ENCODE measurements at regions not wholly inside any gene's neighbourhood (a gene's known extent, or its start where the extent isn't known, plus 50 kb on each side); places are given as distances from the start of the nearest gene placed in this dataset.

GRCh38 chr6:140782941-140783340 is 1349.8 kb upstream of the GJE1 start:
- no peaks in the 10 kb centered on the region for H3K36me3 ChIP-seq (ENCODE audit: insufficient read depth, insufficient read length, low read length)
- H3K4me3 ChIP-seq (ENCODE audit: insufficient read length, low read depth), result no peak overlapping the region
- DNase-seq (ENCODE audit: low read depth, low spot score), result no peak
- no peak overlapping the region for H3K9ac ChIP-seq (ENCODE audit: insufficient read length, low read depth)
- H3K9me3 ChIP-seq (ENCODE audit: insufficient read depth, low read length), result no peaks in the 10 kb centered on the region
- H3K4me1 ChIP-seq (ENCODE audit: insufficient read depth, insufficient read length), result no peaks in the 10 kb centered on the region
- no peaks in the 10 kb centered on the region for H3K27me3 ChIP-seq (ENCODE audit: insufficient read depth, insufficient read length)
- TF ChIP-seq SUZ12 (IDR thresholded peaks at IDR 0.05; ENCODE audit: extremely low read depth, insufficient read depth, insufficient read length) (no peak), ZNF274 (IDR thresholded peaks at IDR 0.05; ENCODE audit: low read depth, low read length) (no peak), YY1 (IDR thresholded peaks at IDR 0.05; ENCODE audit: insufficient read depth, insufficient read length) (no peak)

GRCh38 chr6:140779991-140780596 is 1352.6 kb upstream of the GJE1 start:
- no peaks in the 10 kb centered on the region for H3K9me3 ChIP-seq (ENCODE audit: insufficient read depth, low read length)
- no peak for DNase-seq (ENCODE audit: low read depth, low spot score)
- no peaks in the 10 kb centered on the region for H3K4me1 ChIP-seq (ENCODE audit: insufficient read depth, insufficient read length)

GRCh38 chr6:140779341-140779740 is 1353.4 kb upstream of the GJE1 start:
- Histone ChIP-seq H3K27me3 (ENCODE audit: insufficient read depth, insufficient read length) (no peaks in the 10 kb centered on the region), H3K36me3 (ENCODE audit: insufficient read depth, insufficient read length, low read length) (no peaks in the 10 kb centered on the region), H3K9me3 (ENCODE audit: insufficient read depth, low read length) (no peaks in the 10 kb centered on the region), H3K4me3 (ENCODE audit: insufficient read length, low read depth) (no peak overlapping the region), H3K4me1 (ENCODE audit: insufficient read depth, insufficient read length) (no peaks in the 10 kb centered on the region), H3K9ac (ENCODE audit: insufficient read length, low read depth) (no peak overlapping the region)
- DNase-seq (ENCODE audit: low read depth, low spot score), result no peak
- TF ChIP-seq SUZ12 (IDR thresholded peaks at IDR 0.05; ENCODE audit: extremely low read depth, insufficient read depth, insufficient read length) (no peak), YY1 (IDR thresholded peaks at IDR 0.05; ENCODE audit: insufficient read depth, insufficient read length) (no peak), ZNF274 (IDR thresholded peaks at IDR 0.05; ENCODE audit: low read depth, low read length) (no peak)

More at GRCh38 chr6:140779991-140780596, 1352.6 kb upstream of the GJE1 start:
- Histone ChIP-seq H3K27me3 (ENCODE audit: insufficient read depth, insufficient read length) (no peaks in the 10 kb centered on the region), H3K9ac (ENCODE audit: insufficient read length, low read depth) (no peak overlapping the region), H3K4me3 (ENCODE audit: insufficient read length, low read depth) (no peak overlapping the region), H3K36me3 (ENCODE audit: insufficient read depth, insufficient read length, low read length) (no peaks in the 10 kb centered on the region)
- TF ChIP-seq SUZ12 (IDR thresholded peaks at IDR 0.05; ENCODE audit: extremely low read depth, insufficient read depth, insufficient read length) (no peak), ZNF274 (IDR thresholded peaks at IDR 0.05; ENCODE audit: low read depth, low read length) (no peak), YY1 (IDR thresholded peaks at IDR 0.05; ENCODE audit: insufficient read depth, insufficient read length) (no peak)

- DNase-seq (ENCODE audit: low read depth, low spot score), result no peak
- no peak overlapping the region for H3K9ac ChIP-seq (ENCODE audit: insufficient read length, low read depth)
- no peaks in the 10 kb centered on the region for H3K9me3 ChIP-seq (ENCODE audit: insufficient read depth, low read length)
- H3K4me1 ChIP-seq (ENCODE audit: insufficient read depth, insufficient read length), result no peaks in the 10 kb centered on the region
- H3K36me3 ChIP-seq (ENCODE audit: insufficient read depth, insufficient read length, low read length), result no peaks in the 10 kb centered on the region
- TF ChIP-seq ZNF274 (IDR thresholded peaks at IDR 0.05; ENCODE audit: low read depth, low read length) (no peak), SUZ12 (IDR thresholded peaks at IDR 0.05; ENCODE audit: extremely low read depth, insufficient read depth, insufficient read length) (no peak), YY1 (IDR thresholded peaks at IDR 0.05; ENCODE audit: insufficient read depth, insufficient read length) (no peak)
- H3K27me3 ChIP-seq (ENCODE audit: insufficient read depth, insufficient read length), result no peaks in the 10 kb centered on the region
- H3K4me3 ChIP-seq (ENCODE audit: insufficient read length, low read depth), result no peak overlapping the region
Measured at GRCh38 chr6:140777780-140778179, 1354.9 kb upstream of the GJE1 start.

- no peaks in the 10 kb centered on the region for H3K27me3 ChIP-seq (ENCODE audit: insufficient read depth, insufficient read length)
- no peaks in the 10 kb centered on the region for H3K9me3 ChIP-seq (ENCODE audit: insufficient read depth, low read length)
- TF ChIP-seq YY1 (IDR thresholded peaks at IDR 0.05; ENCODE audit: insufficient read depth, insufficient read length) (no peak), SUZ12 (IDR thresholded peaks at IDR 0.05; ENCODE audit: extremely low read depth, insufficient read depth, insufficient read length) (no peak), ZNF274 (IDR thresholded peaks at IDR 0.05; ENCODE audit: low read depth, low read length) (no peak)
- H3K9ac ChIP-seq (ENCODE audit: insufficient read length, low read depth), result no peak overlapping the region
- no peak overlapping the region for H3K4me3 ChIP-seq (ENCODE audit: insufficient read length, low read depth)
- H3K36me3 ChIP-seq (ENCODE audit: insufficient read depth, insufficient read length, low read length), result no peaks in the 10 kb centered on the region
- no peak for DNase-seq (ENCODE audit: low read depth, low spot score)
- H3K4me1 ChIP-seq (ENCODE audit: insufficient read depth, insufficient read length), result no peaks in the 10 kb centered on the region
Measured at GRCh38 chr6:140775061-140775460, 1357.7 kb upstream of the GJE1 start.

- Histone ChIP-seq H3K9ac (ENCODE audit: insufficient read length, low read depth) (no peak overlapping the region), H3K27me3 (ENCODE audit: insufficient read depth, insufficient read length) (no peaks in the 10 kb centered on the region), H3K4me3 (ENCODE audit: insufficient read length, low read depth) (no peak overlapping the region), H3K36me3 (ENCODE audit: insufficient read depth, insufficient read length, low read length) (no peaks in the 10 kb centered on the region), H3K4me1 (ENCODE audit: insufficient read depth, insufficient read length) (no peaks in the 10 kb centered on the region), H3K9me3 (ENCODE audit: insufficient read depth, low read length) (no peaks in the 10 kb centered on the region)
- TF ChIP-seq YY1 (IDR thresholded peaks at IDR 0.05; ENCODE audit: insufficient read depth, insufficient read length) (no peak), ZNF274 (IDR thresholded peaks at IDR 0.05; ENCODE audit: low read depth, low read length) (no peak), SUZ12 (IDR thresholded peaks at IDR 0.05; ENCODE audit: extremely low read depth, insufficient read depth, insufficient read length) (no peak)
- no peak for DNase-seq (ENCODE audit: low read depth, low spot score)
Measured at GRCh38 chr6:140774080-140774505, 1358.6 kb upstream of the GJE1 start.

GRCh38 chr6:140773276-140773675 is 1359.4 kb upstream of the GJE1 start:
- no peak for DNase-seq (ENCODE audit: low read depth, low spot score)
- H3K9ac ChIP-seq (ENCODE audit: insufficient read length, low read depth), result no peak overlapping the region
- no peaks in the 10 kb centered on the region for H3K4me1 ChIP-seq (ENCODE audit: insufficient read depth, insufficient read length)
- H3K4me3 ChIP-seq (ENCODE audit: insufficient read length, low read depth), result no peak overlapping the region
- 0 out of 2 replicates have a peak, but pooled peaks cover 1% of the 10 kb centered on the region for H3K9me3 ChIP-seq (ENCODE audit: insufficient read depth, low read length)
- TF ChIP-seq ZNF274 (IDR thresholded peaks at IDR 0.05; ENCODE audit: low read depth, low read length), result no peak
- TF ChIP-seq SUZ12 (IDR thresholded peaks at IDR 0.05; ENCODE audit: extremely low read depth, insufficient read depth, insufficient read length), result no peak
- no peak for TF ChIP-seq YY1 (IDR thresholded peaks at IDR 0.05; ENCODE audit: insufficient read depth, insufficient read length)
- no peaks in the 10 kb centered on the region for H3K27me3 ChIP-seq (ENCODE audit: insufficient read depth, insufficient read length)
- no peaks in the 10 kb centered on the region for H3K36me3 ChIP-seq (ENCODE audit: insufficient read depth, insufficient read length, low read length)
